ENCODE measurements at regions not wholly inside any gene's neighbourhood (a gene's known extent, or its start where the extent isn't known, plus 50 kb on each side); places are given as distances from the start of the nearest gene placed in this dataset.

- intact Hi-C loops (cut with DNase I; ENCODE audit: low total_unique reads): no loop called here
- Histone ChIP-seq H3K27me3 (no peaks in the 10 kb centered on the region), H3K4me3 (no peak overlapping the region), H3K9me3 (no peaks in the 10 kb centered on the region), H3K4me1 (no peaks in the 10 kb centered on the region), H3K36me3 (no peaks in the 10 kb centered on the region), H3K27ac (no peak overlapping the region)
- no peak for TF ChIP-seq CTCF (IDR thresholded peaks at IDR 0.05)
- no peak for TF ChIP-seq POLR2A (IDR thresholded peaks at IDR 0.05)
- no peak for DNase-seq
These were observed 129.0 kb downstream of the ENGASE start for GRCh38 chr17:79203657-79204056.

GRCh38 chr17:79203016-79203415 lies 128.4 kb downstream of the ENGASE start:
- Histone ChIP-seq H3K9me3 (no peaks in the 10 kb centered on the region), H3K27ac (no peak overlapping the region), H3K27me3 (no peaks in the 10 kb centered on the region), H3K4me3 (no peak overlapping the region), H3K36me3 (no peaks in the 10 kb centered on the region), H3K4me1 (no peaks in the 10 kb centered on the region)
- TF ChIP-seq POLR2A (IDR thresholded peaks at IDR 0.05): no peak
- TF ChIP-seq CTCF (IDR thresholded peaks at IDR 0.05): no peak
- no peak for DNase-seq
- intact Hi-C loops (cut with DNase I; ENCODE audit: low total_unique reads): no loop called here

GRCh38 chr17:79202480-79202879 lies 127.9 kb downstream of the ENGASE start:
- H3K27ac ChIP-seq: no peak overlapping the region
- no peak overlapping the region for H3K4me3 ChIP-seq
- no peak for TF ChIP-seq POLR2A (IDR thresholded peaks at IDR 0.05)
- TF ChIP-seq CTCF (IDR thresholded peaks at IDR 0.05): no peak
- no peaks in the 10 kb centered on the region for H3K36me3 ChIP-seq
- H3K27me3 ChIP-seq: no peaks in the 10 kb centered on the region
- intact Hi-C loops (cut with DNase I; ENCODE audit: low total_unique reads): no loop called here
- DNase-seq: no peak
- H3K9me3 ChIP-seq: no peaks in the 10 kb centered on the region
- H3K4me1 ChIP-seq: no peaks in the 10 kb centered on the region

GRCh38 chr17:79201536-79202227 lies 127.1 kb downstream of the ENGASE start:
- Histone ChIP-seq H3K4me1 (no peaks in the 10 kb centered on the region), H3K36me3 (no peaks in the 10 kb centered on the region), H3K27ac (no peak overlapping the region), H3K9me3 (no peaks in the 10 kb centered on the region), H3K27me3 (no peaks in the 10 kb centered on the region), H3K4me3 (no peak overlapping the region)
- DNase-seq: no peak
- no peak for TF ChIP-seq CTCF (IDR thresholded peaks at IDR 0.05)
- no peak for TF ChIP-seq POLR2A (IDR thresholded peaks at IDR 0.05)
- intact Hi-C loops (cut with DNase I; ENCODE audit: low total_unique reads): no loop called here

GRCh38 chr17:79201119-79201518 lies 126.5 kb downstream of the ENGASE start:
- TF ChIP-seq CTCF (IDR thresholded peaks at IDR 0.05) (no peak), POLR2A (IDR thresholded peaks at IDR 0.05) (no peak)

More at GRCh38 chr17:79201119-79201518, 126.5 kb downstream of the ENGASE start:
- Histone ChIP-seq H3K4me3 (no peak overlapping the region), H3K4me1 (no peaks in the 10 kb centered on the region), H3K27ac (no peak overlapping the region), H3K36me3 (no peaks in the 10 kb centered on the region), H3K9me3 (no peaks in the 10 kb centered on the region), H3K27me3 (no peaks in the 10 kb centered on the region)
- intact Hi-C loops (cut with DNase I; ENCODE audit: low total_unique reads): no loop called here
- no peak for DNase-seq

Measured in uterus (tissue), 3 donors.